KOPT-K1 (cell line): ENCODE measurements at regions not wholly inside any gene's neighbourhood (a gene's known extent, or its start where the extent isn't known, plus 50 kb on each side); places are given as distances from the start of the nearest gene placed in this dataset.
"Not testable (repeated sequence)": the region's sequence is repeated elsewhere in the genome, so short reads cannot be mapped to it uniquely, and the experiment has no call there.

ENCODE experiments used
- H3K27ac ChIP-seq: fragments of 200-600 bp; sonication (generic); 2 replicates; pipeline ENCODE4 v1.5.1; 2016; ENCODE audit warnings: antibody characterized with exemption, mild to moderate bottlenecking, low read depth, low read length; ENCODE audit not compliant: poor library complexity, severe bottlenecking
- H3K36me3 ChIP-seq: fragments of 200-600 bp; sonication (generic); 2 replicates; pipeline ENCODE4 v1.5.1; 2017; ENCODE audit warnings: antibody characterized with exemption, mild to moderate bottlenecking, low read length, moderate library complexity; ENCODE audit not compliant: insufficient read depth
- H3K9me3 ChIP-seq: fragments of 200-600 bp; sonication (generic); 2 replicates; pipeline ENCODE4 v1.5.1; 2017; ENCODE audit warnings: antibody characterized with exemption, low read length, mild to moderate bottlenecking; ENCODE audit not compliant: insufficient read depth, poor library complexity, severe bottlenecking

GRCh38 chr5:37921452-37921851 lies 81.6 kb upstream of the GDNF start:
- Histone ChIP-seq H3K27ac (no peak overlapping the region), H3K36me3 (no peaks in the 10 kb centered on the region), H3K9me3 (no peaks in the 10 kb centered on the region)

GRCh38 chr5:37918424-37918823 lies 78.6 kb upstream of the GDNF start:
- no peaks in the 10 kb centered on the region for H3K36me3 ChIP-seq
- no peaks in the 10 kb centered on the region for H3K9me3 ChIP-seq
- H3K27ac ChIP-seq: no peak overlapping the region

- Histone ChIP-seq H3K36me3 (no peaks in the 10 kb centered on the region), H3K9me3 (no peaks in the 10 kb centered on the region), H3K27ac (no peak overlapping the region)
These were observed 76.7 kb upstream of the GDNF start for GRCh38 chr5:37916525-37916924.

- H3K9me3 ChIP-seq: no peaks in the 10 kb centered on the region
- H3K36me3 ChIP-seq: no peaks in the 10 kb centered on the region
These were observed 75.4 kb upstream of the GDNF start for GRCh38 chr5:37915097-37915736.

GRCh38 chr5:37909610-37910266 lies 69.9 kb upstream of the GDNF start:
- H3K9me3 ChIP-seq, H3K27ac ChIP-seq, H3K36me3 ChIP-seq: not testable (repeated sequence)

More at GRCh38 chr5:37915097-37915736, 75.4 kb upstream of the GDNF start:
- H3K27ac ChIP-seq: no peak overlapping the region

GRCh38 chr5:37906416-37906815 lies 66.6 kb upstream of the GDNF start:
- H3K9me3 ChIP-seq: no peaks in the 10 kb centered on the region
- no peaks in the 10 kb centered on the region for H3K36me3 ChIP-seq
- no peak overlapping the region for H3K27ac ChIP-seq

- H3K9me3 ChIP-seq: no peaks in the 10 kb centered on the region
- H3K36me3 ChIP-seq: no peaks in the 10 kb centered on the region
- H3K27ac ChIP-seq: no peak overlapping the region
These were observed 65.4 kb upstream of the GDNF start for GRCh38 chr5:37905230-37905629.

- Histone ChIP-seq H3K36me3 (no peaks in the 10 kb centered on the region), H3K27ac (no peak overlapping the region), H3K9me3 (no peaks in the 10 kb centered on the region)
These were observed 62.5 kb upstream of the GDNF start for GRCh38 chr5:37902323-37902722.

GRCh38 chr5:37900692-37901091 lies 60.9 kb upstream of the GDNF start:
- no peaks in the 10 kb centered on the region for H3K36me3 ChIP-seq
- H3K9me3 ChIP-seq: no peaks in the 10 kb centered on the region
- no peak overlapping the region for H3K27ac ChIP-seq

GRCh38 chr5:37899037-37899436 lies 59.2 kb upstream of the GDNF start:
- H3K27ac ChIP-seq: no peak overlapping the region
- H3K9me3 ChIP-seq: no peaks in the 10 kb centered on the region
- no peaks in the 10 kb centered on the region for H3K36me3 ChIP-seq

- Histone ChIP-seq H3K27ac (no peak overlapping the region), H3K9me3 (no peaks in the 10 kb centered on the region), H3K36me3 (no peaks in the 10 kb centered on the region)
These were observed 56.3 kb upstream of the GDNF start for GRCh38 chr5:37896159-37896558.

GRCh38 chr5:37893434-37894134 lies 53.7 kb upstream of the GDNF start:
- Histone ChIP-seq H3K9me3 (no peaks in the 10 kb centered on the region), H3K27ac (no peak overlapping the region), H3K36me3 (no peaks in the 10 kb centered on the region)

GRCh38 chr5:37892586-37892985 lies 52.7 kb upstream of the GDNF start:
- Histone ChIP-seq H3K9me3 (no peaks in the 10 kb centered on the region), H3K27ac (no peak overlapping the region), H3K36me3 (no peaks in the 10 kb centered on the region)

- Histone ChIP-seq H3K9me3 (no peaks in the 10 kb centered on the region), H3K27ac (no peak overlapping the region)
These were observed 52.0 kb upstream of the GDNF start for GRCh38 chr5:37891832-37892231.

GRCh38 chr5:37889612-37890317 lies 49.9 kb upstream of the GDNF start:
- H3K9me3 ChIP-seq: no peaks in the 10 kb centered on the region
- no peak overlapping the region for H3K27ac ChIP-seq

More at GRCh38 chr5:37891832-37892231, 52.0 kb upstream of the GDNF start:
- no peaks in the 10 kb centered on the region for H3K36me3 ChIP-seq

More at GRCh38 chr5:37889612-37890317, 49.9 kb upstream of the GDNF start:
- no peaks in the 10 kb centered on the region for H3K36me3 ChIP-seq
